Karpas-422 (cell line): ENCODE measurements at regions not wholly inside any gene's neighbourhood (a gene's known extent, or its start where the extent isn't known, plus 50 kb on each side); places are given as distances from the start of the nearest gene placed in this dataset.

Source experiments
- DNase-seq: peaks from one replicate; pipeline ENCODE4 v3.0.0-alpha.2; 2015
- H2AFZ ChIP-seq: fragments of 200-600 bp; sonication (generic); 2 replicates; pipeline ENCODE4 v1.6.1; 2014; ENCODE audit warnings: antibody characterized with exemption, low read length, mixed read lengths
- H3K27ac ChIP-seq: fragments of 200-600 bp; sonication (generic); 2 replicates; pipeline ENCODE4 v1.5.1; 2014; ENCODE audit warnings: mild to moderate bottlenecking, low read length, moderate library complexity
- H3K27me3 ChIP-seq: fragments of 200-600 bp; sonication (generic); 2 replicates; pipeline ENCODE4 v1.6.1; 2014; ENCODE audit warnings: low read length, mixed read lengths
- H3K36me3 ChIP-seq: fragments of 200-600 bp; sonication (generic); 2 replicates; pipeline ENCODE4 v1.6.1; 2014; ENCODE audit warnings: low read length, mixed read lengths; ENCODE audit not compliant: insufficient read depth
- H3K4me1 ChIP-seq: fragments of 200-600 bp; sonication (generic); 2 replicates; pipeline ENCODE4 v1.6.1; 2014; ENCODE audit warnings: mild to moderate bottlenecking, low read length, mixed read lengths
- H3K4me2 ChIP-seq: fragments of 200-600 bp; sonication (generic); 2 replicates; pipeline ENCODE4 v1.6.1; 2014; ENCODE audit warnings: low read length, low read depth, mild to moderate bottlenecking; ENCODE audit not compliant: poor library complexity, severe bottlenecking
- H3K4me3 ChIP-seq: fragments of 200-600 bp; sonication (generic); 2 replicates; pipeline ENCODE4 v1.5.1; 2014; ENCODE audit warnings: mild to moderate bottlenecking, antibody characterized with exemption, low read length, mixed read lengths
- H3K79me2 ChIP-seq: fragments of 200-600 bp; sonication (generic); 2 replicates; pipeline ENCODE4 v1.6.1; 2014; ENCODE audit warnings: mild to moderate bottlenecking, low read length, mixed read lengths
- H3K9ac ChIP-seq: fragments of 200-600 bp; sonication (generic); 2 replicates; pipeline ENCODE4 v1.6.0; 2014; ENCODE audit warnings: low read length
- H3K9me2 ChIP-seq: fragments of 200-600 bp; sonication (generic), shearing (Covaris generic); replicated peaks from 2 replicates; pipeline ENCODE4 v1.6.0; 2014; ENCODE audit warnings: mild to moderate bottlenecking, low read length, moderate library complexity; ENCODE audit not compliant: insufficient read depth
- H3K9me3 ChIP-seq: fragments of 300-700, 200-600 bp; sonication (generic); 2 replicates; pipeline ENCODE4 v1.6.1; 2014; ENCODE audit warnings: low read length, mixed read lengths
- H4K20me1 ChIP-seq: fragments of 200-600 bp; sonication (generic); 2 replicates; pipeline ENCODE4 v1.6.1; 2014; ENCODE audit warnings: mild to moderate bottlenecking, antibody characterized with exemption, low read length, low read depth; ENCODE audit not compliant: insufficient read depth

GRCh38 chr3:88209356-88209755, 59.6 kb downstream of the C3orf38 start:
- H3K9me3 ChIP-seq, result no peaks in the 10 kb centered on the region
- H4K20me1 ChIP-seq, result no peaks in the 10 kb centered on the region
- no peak overlapping the region for H3K27ac ChIP-seq
- no peaks in the 10 kb centered on the region for H3K9me2 ChIP-seq
- H3K4me1 ChIP-seq, result no peaks in the 10 kb centered on the region
- H3K9ac ChIP-seq, result no peak overlapping the region
- no peak overlapping the region for H3K4me3 ChIP-seq
- no peaks in the 10 kb centered on the region for H3K27me3 ChIP-seq
- no peak overlapping the region for H2AFZ ChIP-seq
- DNase-seq, result no peak
- no peak overlapping the region for H3K4me2 ChIP-seq
- H3K36me3 ChIP-seq, result no peaks in the 10 kb centered on the region
- no peaks in the 10 kb centered on the region for H3K79me2 ChIP-seq

- no peaks in the 10 kb centered on the region for H3K79me2 ChIP-seq
- no peak overlapping the region for H3K4me2 ChIP-seq
- H3K36me3 ChIP-seq, result no peaks in the 10 kb centered on the region
- no peak overlapping the region for H3K4me3 ChIP-seq
- no peak overlapping the region for H3K27ac ChIP-seq
- H3K9me3 ChIP-seq, result no peaks in the 10 kb centered on the region
- H3K4me1 ChIP-seq, result no peaks in the 10 kb centered on the region
- no peaks in the 10 kb centered on the region for H4K20me1 ChIP-seq
- H3K9ac ChIP-seq, result no peak overlapping the region
- no peaks in the 10 kb centered on the region for H3K27me3 ChIP-seq
- no peak for DNase-seq
- H2AFZ ChIP-seq, result no peak overlapping the region
- no peaks in the 10 kb centered on the region for H3K9me2 ChIP-seq
Measured at GRCh38 chr3:88211096-88211890, 61.5 kb downstream of the C3orf38 start.

GRCh38 chr3:88219138-88219792, 69.5 kb downstream of the C3orf38 start:
- Histone ChIP-seq H4K20me1 (no peaks in the 10 kb centered on the region), H3K9ac (no peak overlapping the region), H3K27me3 (no peaks in the 10 kb centered on the region), H3K4me2 (no peak overlapping the region), H3K4me1 (no peaks in the 10 kb centered on the region), H3K36me3 (no peaks in the 10 kb centered on the region), H3K4me3 (no peak overlapping the region), H3K9me2 (no peaks in the 10 kb centered on the region), H3K79me2 (no peaks in the 10 kb centered on the region), H2AFZ (no peak overlapping the region), H3K9me3 (no peaks in the 10 kb centered on the region), H3K27ac (no peak overlapping the region)
- DNase-seq, result peak; percentile 84

GRCh38 chr3:88220126-88220525, 70.4 kb downstream of the C3orf38 start:
- H3K9me2 ChIP-seq, result no peaks in the 10 kb centered on the region
- H3K4me2 ChIP-seq, result no peak overlapping the region
- H3K36me3 ChIP-seq, result no peaks in the 10 kb centered on the region
- DNase-seq, result no peak
- no peaks in the 10 kb centered on the region for H3K79me2 ChIP-seq
- H4K20me1 ChIP-seq, result no peaks in the 10 kb centered on the region
- no peak overlapping the region for H3K9ac ChIP-seq
- H2AFZ ChIP-seq, result no peak overlapping the region
- no peaks in the 10 kb centered on the region for H3K4me1 ChIP-seq
- H3K27ac ChIP-seq, result no peak overlapping the region
- H3K27me3 ChIP-seq, result no peaks in the 10 kb centered on the region
- no peaks in the 10 kb centered on the region for H3K9me3 ChIP-seq
- no peak overlapping the region for H3K4me3 ChIP-seq

- Histone ChIP-seq H3K27ac (no peak overlapping the region), H4K20me1 (no peaks in the 10 kb centered on the region), H3K27me3 (no peaks in the 10 kb centered on the region), H2AFZ (no peak overlapping the region), H3K79me2 (no peaks in the 10 kb centered on the region), H3K9me2 (no peaks in the 10 kb centered on the region), H3K4me2 (no peak overlapping the region), H3K9me3 (no peaks in the 10 kb centered on the region), H3K4me3 (no peak overlapping the region), H3K4me1 (no peaks in the 10 kb centered on the region), H3K36me3 (no peaks in the 10 kb centered on the region), H3K9ac (no peak overlapping the region)
- DNase-seq, result no peak
Measured at GRCh38 chr3:88221726-88222125, 72.0 kb downstream of the C3orf38 start.

GRCh38 chr3:88222343-88222742, 72.6 kb downstream of the C3orf38 start:
- no peaks in the 10 kb centered on the region for H3K36me3 ChIP-seq
- H3K9me2 ChIP-seq, result no peaks in the 10 kb centered on the region
- no peaks in the 10 kb centered on the region for H4K20me1 ChIP-seq
- DNase-seq, result no peak
- no peaks in the 10 kb centered on the region for H3K9me3 ChIP-seq
- no peaks in the 10 kb centered on the region for H3K27me3 ChIP-seq
- H2AFZ ChIP-seq, result no peak overlapping the region
- H3K27ac ChIP-seq, result no peak overlapping the region
- H3K4me1 ChIP-seq, result no peaks in the 10 kb centered on the region
- no peak overlapping the region for H3K9ac ChIP-seq
- H3K79me2 ChIP-seq, result no peaks in the 10 kb centered on the region
- H3K4me3 ChIP-seq, result no peak overlapping the region
- H3K4me2 ChIP-seq, result no peak overlapping the region

- Histone ChIP-seq H3K9me3 (no peaks in the 10 kb centered on the region), H3K36me3 (no peaks in the 10 kb centered on the region), H3K4me2 (no peak overlapping the region), H3K27ac (no peak overlapping the region), H3K4me3 (no peak overlapping the region), H3K79me2 (no peaks in the 10 kb centered on the region), H4K20me1 (no peaks in the 10 kb centered on the region), H3K9ac (no peak overlapping the region), H3K9me2 (no peaks in the 10 kb centered on the region), H3K4me1 (no peaks in the 10 kb centered on the region), H3K27me3 (no peaks in the 10 kb centered on the region), H2AFZ (no peak overlapping the region)
- no peak for DNase-seq
Measured at GRCh38 chr3:88225326-88226008, 75.7 kb downstream of the C3orf38 start.

- DNase-seq, result no peak
- no peaks in the 10 kb centered on the region for H3K9me3 ChIP-seq
- no peak overlapping the region for H3K4me2 ChIP-seq
- no peaks in the 10 kb centered on the region for H3K4me1 ChIP-seq
- H3K36me3 ChIP-seq, result no peaks in the 10 kb centered on the region
- H3K79me2 ChIP-seq, result no peaks in the 10 kb centered on the region
- no peaks in the 10 kb centered on the region for H3K27me3 ChIP-seq
- H3K9ac ChIP-seq, result no peak overlapping the region
- no peak overlapping the region for H2AFZ ChIP-seq
- no peak overlapping the region for H3K4me3 ChIP-seq
- no peak overlapping the region for H3K27ac ChIP-seq
- no peaks in the 10 kb centered on the region for H3K9me2 ChIP-seq
- no peaks in the 10 kb centered on the region for H4K20me1 ChIP-seq
Measured at GRCh38 chr3:88226910-88227309, 77.2 kb downstream of the C3orf38 start.
